GM18909 (cell line): ENCODE measurements at regions not wholly inside any gene's neighbourhood (a gene's known extent, or its start where the extent isn't known, plus 50 kb on each side); places are given as distances from the start of the nearest gene placed in this dataset.

Experiments used
- ATAC-seq: cut with Tn5 transposase; IDR thresholded peaks from one replicate; pipeline ENCODE4 v1.9.1; 2021; ENCODE audit warnings: mild to moderate bottlenecking; ENCODE audit not compliant: unreplicated experiment, poor library complexity

- ATAC-seq: no peak
These were observed 179.0 kb downstream of the ADGRA3 start for GRCh38 chr4:22336822-22337221.

GRCh38 chr4:22334155-22334554 lies 181.7 kb downstream of the ADGRA3 start:
- no peak for ATAC-seq

GRCh38 chr4:22324422-22324821 lies 191.4 kb downstream of the ADGRA3 start:
- ATAC-seq: no peak

- no peak for ATAC-seq
These were observed 192.2 kb downstream of the ADGRA3 start for GRCh38 chr4:22323691-22324090.

- ATAC-seq: no peak
These were observed 192.9 kb downstream of the ADGRA3 start for GRCh38 chr4:22322996-22323395.

- no peak for ATAC-seq
These were observed 200.2 kb downstream of the ADGRA3 start for GRCh38 chr4:22315628-22316027.

- no peak for ATAC-seq
These were observed 201.9 kb downstream of the ADGRA3 start for GRCh38 chr4:22313976-22314375.

GRCh38 chr4:22312113-22312512 lies 203.8 kb downstream of the ADGRA3 start:
- ATAC-seq: no peak

- ATAC-seq: no peak
These were observed 214.6 kb downstream of the ADGRA3 start for GRCh38 chr4:22301253-22301652.

GRCh38 chr4:22299678-22300077 lies 216.2 kb downstream of the ADGRA3 start:
- ATAC-seq: no peak

GRCh38 chr4:22287631-22288030 lies 228.2 kb downstream of the ADGRA3 start:
- no peak for ATAC-seq

- no peak for ATAC-seq
These were observed 247.4 kb downstream of the ADGRA3 start for GRCh38 chr4:22268350-22269025.

- no peak for ATAC-seq
These were observed 251.6 kb downstream of the ADGRA3 start for GRCh38 chr4:22264261-22264660.

- no peak for ATAC-seq
These were observed 262.4 kb downstream of the ADGRA3 start for GRCh38 chr4:22253431-22253830.

GRCh38 chr4:22246847-22247246 lies 269.0 kb downstream of the ADGRA3 start:
- ATAC-seq: no peak

GRCh38 chr4:22245294-22245693 lies 270.6 kb downstream of the ADGRA3 start:
- no peak for ATAC-seq

- no peak for ATAC-seq
These were observed 274.5 kb downstream of the ADGRA3 start for GRCh38 chr4:22241415-22241814.

- ATAC-seq: no peak
These were observed 275.1 kb downstream of the ADGRA3 start for GRCh38 chr4:22240814-22241213.

- no peak for ATAC-seq
These were observed 277.1 kb downstream of the ADGRA3 start for GRCh38 chr4:22238742-22239141.

- no peak for ATAC-seq
These were observed 277.9 kb downstream of the ADGRA3 start for GRCh38 chr4:22237846-22238494.

- ATAC-seq: no peak
These were observed 278.6 kb downstream of the ADGRA3 start for GRCh38 chr4:22237155-22237751.

- no peak for ATAC-seq
These were observed 280.2 kb downstream of the ADGRA3 start for GRCh38 chr4:22235698-22236097.
